HL-60 (cell line): ENCODE measurements at regions not wholly inside any gene's neighbourhood (a gene's known extent, or its start where the extent isn't known, plus 50 kb on each side); places are given as distances from the start of the nearest gene placed in this dataset.
"Not testable (repeated sequence)": the region's sequence is repeated elsewhere in the genome, so short reads cannot be mapped to it uniquely, and the experiment has no call there.

ENCODE experiments used
- DNase-seq, 2 experiments: peaks; one replicate each; pipeline ENCODE4 v3.0.0-alpha.2; 2010 to 2020; ENCODE audit warnings: low read depth in 1 of 2, low spot score in 1 of 2
- H3K27ac ChIP-seq: fragments of 250-450 bp; sonication (Bioruptor Pico); replicated peaks from 2 replicates; pipeline ENCODE4 v1.5.1; 2020; ENCODE audit warnings: mild to moderate bottlenecking, moderate library complexity
- H3K27me3 ChIP-seq: fragments of 250-450 bp; sonication (Bioruptor Pico); 2 replicates; pipeline ENCODE4 v1.5.1; 2021; ENCODE audit warnings: mild to moderate bottlenecking, moderate library complexity; ENCODE audit not compliant: insufficient read depth, poor library complexity, severe bottlenecking
- H3K4me3 ChIP-seq: replicated peaks from 2 replicates; pipeline ENCODE4 v1.5.1; 2011; ENCODE audit warnings: mild to moderate bottlenecking, control low read depth, low read length; ENCODE audit not compliant: insufficient read depth
- CTCF ChIP-seq: IDR thresholded peaks from one replicate; pipeline ENCODE4 v1.5.1; 2011; ENCODE audit warnings: low read length, control low read depth, inconsistent platforms; ENCODE audit not compliant: insufficient read depth
- GABPA ChIP-seq: IDR thresholded peaks from 2 replicates; pipeline ENCODE4 v1.6.1; 2012; ENCODE audit warnings: low read depth
- POLR2AphosphoS5 ChIP-seq: IDR thresholded peaks from 2 replicates; pipeline ENCODE4 v1.6.1; 2012; ENCODE audit warnings: low read depth
- REST ChIP-seq: IDR thresholded peaks from 2 replicates; pipeline ENCODE4 v1.6.1; 2012; ENCODE audit warnings: low read depth; ENCODE audit not compliant: insufficient replicate concordance
- SPI1 ChIP-seq: IDR thresholded peaks from 2 replicates; pipeline ENCODE4 v1.6.1; 2012; ENCODE audit warnings: low read depth, mild to moderate bottlenecking, borderline replicate concordance

GRCh38 chr6:159627939-159628338, 65.1 kb downstream of the SOD2 start:
- H3K27ac ChIP-seq = no peak overlapping the region
- DNase-seq = no peak
- no peak overlapping the region for H3K4me3 ChIP-seq
- TF ChIP-seq POLR2AphosphoS5 = no peak
- TF ChIP-seq REST = no peak
- no peaks in the 10 kb centered on the region for H3K27me3 ChIP-seq

- not testable (repeated sequence) for H3K27ac ChIP-seq, DNase-seq, H3K27me3 ChIP-seq, H3K4me3 ChIP-seq
Measured at GRCh38 chr6:159626506-159626905, 66.5 kb downstream of the SOD2 start.

- Histone ChIP-seq H3K4me3 (no peak overlapping the region), H3K27me3 (no peaks in the 10 kb centered on the region), H3K27ac (no peak overlapping the region)
- no peak for TF ChIP-seq SPI1
- TF ChIP-seq GABPA = no peak
- no peak for TF ChIP-seq CTCF
- no peak for TF ChIP-seq POLR2AphosphoS5
- DNase-seq = no peak
Measured at GRCh38 chr6:159623156-159623555, 69.9 kb downstream of the SOD2 start.

GRCh38 chr6:159620947-159621346, 72.1 kb downstream of the SOD2 start:
- no peak overlapping the region for H3K4me3 ChIP-seq
- no peaks in the 10 kb centered on the region for H3K27me3 ChIP-seq
- no peak overlapping the region for H3K27ac ChIP-seq
- no peak for DNase-seq
- no peak for TF ChIP-seq CTCF
- TF ChIP-seq GABPA = no peak
- no peak for TF ChIP-seq SPI1
- TF ChIP-seq REST = no peak
- no peak for TF ChIP-seq POLR2AphosphoS5

GRCh38 chr6:159617444-159617843, 75.6 kb downstream of the SOD2 start:
- TF ChIP-seq GABPA (no peak), SPI1 (no peak), POLR2AphosphoS5 (no peak), REST (no peak), CTCF (no peak)
- Histone ChIP-seq H3K27me3 (no peaks in the 10 kb centered on the region), H3K27ac (no peak overlapping the region), H3K4me3 (no peak overlapping the region)
- no peak for DNase-seq
